ENCODE measurements at regions not wholly inside any gene's neighbourhood (a gene's known extent, or its start where the extent isn't known, plus 50 kb on each side); places are given as distances from the start of the nearest gene placed in this dataset.

DNA sequence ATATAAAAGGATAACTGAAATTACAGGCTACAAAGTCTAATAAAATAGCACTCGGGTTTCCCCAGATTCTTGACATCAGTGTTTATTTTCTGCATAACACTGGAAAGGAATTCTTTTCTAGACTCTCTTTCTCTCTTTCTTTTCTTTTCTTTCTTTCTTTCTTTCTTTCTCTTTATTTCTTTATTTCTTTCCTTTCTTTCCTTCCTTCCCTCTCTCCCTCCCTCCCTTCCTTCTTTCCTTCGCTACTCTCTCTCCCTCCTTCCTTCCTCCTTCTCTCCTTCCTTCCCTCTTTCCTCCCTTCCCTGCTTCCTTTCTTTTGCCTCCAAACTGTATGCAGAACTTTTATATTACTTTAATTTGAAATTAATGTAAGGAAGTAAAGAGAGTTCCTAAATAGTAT lies 64.5 kb upstream of the GPR45 start:
- no peak overlapping the region for H2BK120ac ChIP-seq (replicated peaks; ENCODE audit: low read depth, low read length)
- H3K9ac ChIP-seq (replicated peaks in 1 of 4; ENCODE audit: extremely low read depth in 1 of 4, low read depth in 3 of 4, low read length in 3 of 4), result no peak overlapping the region
- no peak overlapping the region for H2AK5ac ChIP-seq (ENCODE audit: low read depth, low read length)
- no peak for FAIRE-seq
- H3K79me1 ChIP-seq (ENCODE audit: low read depth, low read length), result no peaks in the 10 kb centered on the region
- no peak overlapping the region for H3K27ac ChIP-seq (ENCODE audit: low read depth, low read length)
- no peak overlapping the region for H2BK5ac ChIP-seq (ENCODE audit: low read depth, low read length)
- H2BK12ac ChIP-seq (ENCODE audit: low read depth, low read length), result no peak overlapping the region
- 70% methylated on average over 2 of the region's 2 CpGs; no CpG with 5 or more reads in 1 of the 2 experiments for WGBS, 2 experiments (ENCODE audit: extremely low coverage in 1 of 2, insufficient coverage in 1 of 2, insufficient read length in 1 of 2, insufficient replicate concordance in 2 of 2, low coverage in 1 of 2, low lambda C conversion rate in 2 of 2, missing lambda C conversion rate in 1 of 2)
- no peaks in the 10 kb centered on the region for H3K36me3 ChIP-seq (ENCODE audit: control insufficient read depth in 2 of 4, insufficient read depth in 4 of 4, low read length in 3 of 4)
- H2AFZ ChIP-seq (ENCODE audit: low read length), result no peak overlapping the region
- peaks cover 6 to 17% (median 13%) of the 10 kb centered on the region in 4 experiments for H3K4me1 ChIP-seq (replicated peaks in 1 of 4; ENCODE audit: control insufficient read depth in 3 of 4, insufficient read depth in 4 of 4, low read length in 3 of 4)
- no peaks in the 10 kb centered on the region for H3K79me2 ChIP-seq (ENCODE audit: control insufficient read depth in 1 of 2, insufficient read depth in 2 of 2, low read length in 2 of 2)
- H4K5ac ChIP-seq (ENCODE audit: insufficient read length, low read depth, low read length), result no peak overlapping the region
- no peak overlapping the region for H3K4me3 ChIP-seq (ENCODE audit: extremely low read depth in 1 of 4, insufficient read depth in 2 of 4, low read depth in 3 of 4, low read length in 4 of 4)
- H3K23ac ChIP-seq (ENCODE audit: insufficient read length), result no peak overlapping the region
- H3K14ac ChIP-seq (ENCODE audit: insufficient read length), result no peak overlapping the region
- H3K9me3 ChIP-seq (ENCODE audit: insufficient read depth in 2 of 2, low read depth in 1 of 2, low read length in 1 of 2), result no peaks in the 10 kb centered on the region
- ChIA-PET CTCF (ENCODE audit: partially characterized antibody) (interaction anchor here (0.8 to 5.2 kb wide), 6 partner anchors 10 to 62 kb away, joined by 3 to 91 read pairs (median 6); no protein-coding TSS in a partner anchor), POLR2A (ENCODE audit: partially characterized antibody) (no interaction called here)
- no peak overlapping the region for H3K56ac ChIP-seq (replicated peaks; ENCODE audit: insufficient read length, low read depth, low read length)
- no peaks in the 10 kb centered on the region for H4K20me1 ChIP-seq (replicated peaks in 1 of 2; ENCODE audit: control insufficient read depth in 1 of 2, insufficient read depth in 2 of 2, low read length in 2 of 2)
- no peak for TF ChIP-seq RXRA (IDR thresholded peaks at IDR 0.05; ENCODE audit: insufficient read depth, low read depth, low read length)
- no peak for TF ChIP-seq RBBP5 (IDR thresholded peaks at IDR 0.05; ENCODE audit: borderline replicate concordance, low read depth, low read length)
- H2BK15ac ChIP-seq (ENCODE audit: low read length), result no peak overlapping the region
- no peak overlapping the region for H2BK20ac ChIP-seq (ENCODE audit: low read length)
- no peak for DNase-seq (ENCODE audit: low read depth in 1 of 2, low spot score in 2 of 2)
- peaks cover 0 to 27% (median 22%) of the 10 kb centered on the region in 4 experiments; a peak in 6 of 7 replicates for H3K27me3 ChIP-seq (replicated peaks in 1 of 4; ENCODE audit: control insufficient read depth in 3 of 4, extremely low read depth in 1 of 4, insufficient read depth in 3 of 4, low read length in 3 of 4)
- H4K91ac ChIP-seq (replicated peaks; ENCODE audit: insufficient read length, low read length), result no peak overlapping the region
- H3K4me2 ChIP-seq (ENCODE audit: insufficient read depth in 1 of 2, low read depth in 2 of 2, low read length in 2 of 2), result no peak overlapping the region
- no peak overlapping the region for H4K8ac ChIP-seq (ENCODE audit: extremely low read depth, insufficient read depth, low read length)
- H3K4ac ChIP-seq (replicated peaks; ENCODE audit: insufficient read length, low read depth, low read length), result no peak overlapping the region
- H3K18ac ChIP-seq (ENCODE audit: extremely low read depth, low read length), result no peak overlapping the region
- H3K23me2 ChIP-seq (ENCODE audit: low read depth, low read length), result no peaks in the 10 kb centered on the region
